HG02763 (cell line): ENCODE measurements at regions not wholly inside any gene's neighbourhood (a gene's known extent, or its start where the extent isn't known, plus 50 kb on each side); places are given as distances from the start of the nearest gene placed in this dataset.

Experiments used
- ATAC-seq: cut with Tn5 transposase; IDR thresholded peaks from one replicate; pipeline ENCODE4 v1.9.1; 2021; ENCODE audit warnings: mild to moderate bottlenecking, moderate library complexity; ENCODE audit not compliant: unreplicated experiment

DNA sequence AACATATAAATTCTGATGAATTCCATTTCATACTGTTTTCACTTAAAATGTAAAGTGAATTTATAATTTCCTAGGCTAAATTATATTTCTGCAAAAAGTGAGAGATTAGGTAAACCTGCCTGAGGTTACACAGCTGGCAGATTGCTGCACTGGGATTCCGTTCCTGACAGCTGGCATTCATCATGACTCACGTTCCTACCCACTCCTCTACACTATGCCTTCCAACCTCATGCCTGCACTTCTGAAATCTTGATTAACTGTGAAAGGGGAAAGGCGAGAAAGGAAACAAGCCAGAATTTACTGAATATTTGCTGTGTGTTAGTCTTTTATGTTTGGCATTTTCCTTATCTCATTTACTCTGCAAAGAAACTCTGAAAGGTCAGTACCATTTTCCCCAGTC, 73.3 kb upstream of the MON1B start:
- no peak for ATAC-seq

DNA sequence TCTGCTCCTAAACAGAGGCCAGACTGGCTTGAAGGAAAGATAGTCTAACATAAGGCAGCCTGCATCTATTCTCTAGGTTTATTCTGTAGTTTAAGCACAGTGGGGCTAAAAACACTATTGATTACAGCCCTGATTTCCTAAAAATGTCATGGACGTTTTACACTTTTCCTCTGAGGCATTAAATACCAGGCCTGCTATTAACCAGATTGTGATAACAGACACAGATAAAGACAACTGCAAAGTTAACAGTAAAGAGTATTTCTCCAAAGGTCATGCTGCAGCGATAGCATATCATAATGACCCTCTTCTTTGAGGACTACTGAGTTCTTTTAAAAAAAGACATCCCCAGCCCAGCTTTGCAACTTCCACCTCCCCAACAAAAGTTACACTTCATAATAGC, 59.6 kb upstream of the MON1B start:
- no peak for ATAC-seq

DNA sequence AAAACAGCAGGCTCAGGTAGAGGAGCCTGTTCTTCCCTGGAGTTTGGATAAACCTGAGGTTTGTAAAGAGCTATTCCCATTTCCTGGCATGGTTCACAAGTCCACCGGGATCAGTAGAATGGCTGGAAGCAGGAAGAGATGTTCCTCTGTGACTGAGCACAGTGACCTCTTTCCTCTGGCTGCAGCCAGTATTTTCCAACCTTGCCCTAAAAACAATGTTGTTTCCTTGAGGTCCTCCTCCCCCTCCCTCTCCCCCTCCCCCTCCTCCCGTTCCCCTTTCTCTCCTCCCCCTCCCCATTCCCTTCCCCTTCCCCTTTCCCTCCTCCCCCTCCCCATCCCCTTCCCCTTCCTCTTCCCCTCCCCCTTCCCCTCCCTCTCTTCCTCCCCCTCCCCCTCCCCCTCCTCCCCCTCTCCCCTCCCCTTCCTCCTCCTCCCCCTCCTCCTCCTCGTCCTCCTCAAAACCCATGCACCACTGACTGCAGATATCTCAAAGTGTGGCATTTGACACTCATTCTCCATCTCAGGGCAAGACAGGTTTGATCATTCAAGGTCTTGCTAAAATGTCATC, 58.9 kb upstream of the MON1B start:
- ATAC-seq: no peak

DNA sequence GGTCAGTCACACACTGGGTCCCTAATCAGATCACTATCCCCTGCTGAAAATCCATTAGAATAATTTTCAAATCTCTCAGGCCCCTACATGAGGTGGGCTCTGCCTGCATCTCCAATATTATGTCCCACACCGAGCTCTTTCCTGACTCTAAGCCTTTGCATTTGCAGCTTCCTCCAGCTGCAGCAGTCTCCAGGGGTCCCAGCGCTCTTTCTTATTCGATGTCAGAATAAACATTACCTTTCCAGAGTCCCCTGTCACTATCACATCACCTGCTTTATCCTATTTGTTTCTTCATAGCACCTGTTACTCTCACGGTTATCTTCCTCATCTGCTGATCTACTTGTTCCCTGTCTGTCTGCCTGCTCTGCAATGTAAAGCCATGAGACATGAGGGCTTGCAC, 57.3 kb upstream of the MON1B start:
- no peak for ATAC-seq

DNA sequence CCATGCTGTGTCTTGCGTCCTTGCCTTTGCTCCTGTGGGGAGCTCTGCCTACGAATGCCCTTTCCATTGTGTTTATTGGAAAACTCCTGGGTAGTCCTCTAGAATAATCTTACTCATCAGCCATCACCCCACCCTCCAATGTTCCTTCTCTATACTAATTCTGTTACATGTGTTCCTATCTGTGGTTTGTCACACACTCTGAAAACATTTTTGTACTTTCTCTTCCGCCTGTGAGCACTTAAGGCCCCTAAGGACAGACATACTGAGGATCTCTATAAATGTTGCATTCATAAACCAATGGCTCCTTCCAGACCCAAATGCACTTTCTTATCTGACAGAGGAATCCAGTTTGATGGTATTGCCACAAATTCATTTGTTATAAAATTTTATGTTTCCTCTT, 53.9 kb upstream of the MON1B start:
- ATAC-seq: no peak
